Body of pancreas (tissue), 4 donors: ENCODE measurements at regions not wholly inside any gene's neighbourhood (a gene's known extent, or its start where the extent isn't known, plus 50 kb on each side); places are given as distances from the start of the nearest gene placed in this dataset.

ENCODE experiments used
- CTCF ChIP-seq, 7 experiments: fragments of 450-650 bp in 4 of 7; fragments of 200-600 bp in 3 of 7; sonication (generic) in 3 of 7; IDR thresholded peaks; one replicate each; pipeline ENCODE4 v1.5.1; 2016 to 2019; ENCODE audit warnings: antibody characterized with exemption in 7 of 7
- POLR2A ChIP-seq, 3 donors: fragments of 450-650 bp; IDR thresholded peaks; one replicate each; pipeline ENCODE4 v1.6.1; 2016; ENCODE audit warnings: antibody characterized with exemption in 3 of 3, mild to moderate bottlenecking in 2 of 3

GRCh38 chr6:121694801-121695251, 259.4 kb downstream of the GJA1 start:
- TF ChIP-seq POLR2A (IDR thresholded peaks at IDR 0.05) (no peak), CTCF (IDR thresholded peaks at IDR 0.05) (no peak)
